Osteoblast (primary cell): ENCODE measurements at regions not wholly inside any gene's neighbourhood (a gene's known extent, or its start where the extent isn't known, plus 50 kb on each side); places are given as distances from the start of the nearest gene placed in this dataset.
"Not testable (repeated sequence)": the region's sequence is repeated elsewhere in the genome, so short reads cannot be mapped to it uniquely, and the experiment has no call there.

Source experiments
- DNase-seq: peaks from one replicate; pipeline ENCODE4 v3.0.0; 2011; ENCODE audit warnings: low spot score, mixed read lengths; ENCODE audit not compliant: insufficient read length; ENCODE audit errors: missing footprints
- H2AFZ ChIP-seq: 2 replicates; pipeline ENCODE4 v1.6.0; 2011; ENCODE audit warnings: mild to moderate bottlenecking, low read length
- H3K27ac ChIP-seq: 2 replicates; pipeline ENCODE4 v1.5.1; 2011; ENCODE audit warnings: mild to moderate bottlenecking, low read depth, low read length, moderate library complexity
- H3K27me3 ChIP-seq: 2 replicates; pipeline ENCODE4 v1.6.0; 2012; ENCODE audit warnings: mild to moderate bottlenecking, control low read depth, inconsistent platforms, low read length, moderate library complexity; ENCODE audit not compliant: insufficient read depth
- H3K36me3 ChIP-seq: 2 replicates; pipeline ENCODE4 v1.5.1; 2011; ENCODE audit warnings: mild to moderate bottlenecking, low read length, control low read depth, moderate library complexity; ENCODE audit not compliant: insufficient read depth
- H3K4me1 ChIP-seq: 2 replicates; pipeline ENCODE4 v1.5.1; 2011; ENCODE audit warnings: mild to moderate bottlenecking, low read length, control low read depth, moderate library complexity; ENCODE audit not compliant: insufficient read depth
- H3K4me2 ChIP-seq: 2 replicates; pipeline ENCODE4 v1.6.0; 2011; ENCODE audit warnings: mild to moderate bottlenecking, low read length; ENCODE audit not compliant: insufficient read depth
- H3K4me3 ChIP-seq: fragments of 200-600 bp; sonication (generic); 3 replicates; pipeline ENCODE4 v1.5.1; 2012; ENCODE audit warnings: mild to moderate bottlenecking, low read length, inconsistent platforms; ENCODE audit not compliant: insufficient read depth
- H3K79me2 ChIP-seq: 2 replicates; pipeline ENCODE4 v1.6.0; 2012; ENCODE audit warnings: mild to moderate bottlenecking, low read length, control low read depth, inconsistent platforms; ENCODE audit not compliant: insufficient read depth
- H3K9me3 ChIP-seq: 2 replicates; pipeline ENCODE4 v1.5.1; 2011; ENCODE audit warnings: low read depth, low read length, control low read depth
- H4K20me1 ChIP-seq: 2 replicates; pipeline ENCODE4 v1.6.0; 2012; ENCODE audit warnings: mild to moderate bottlenecking, low read length, control low read depth; ENCODE audit not compliant: insufficient read depth
- CTCF ChIP-seq: IDR thresholded peaks from 2 replicates; pipeline ENCODE4 v1.5.1; 2011; ENCODE audit warnings: mild to moderate bottlenecking, low read depth, low read length, moderate library complexity; ENCODE audit errors: extremely low read depth

- H3K79me2 ChIP-seq, result no peaks in the 10 kb centered on the region
- no peak for DNase-seq
- H3K9me3 ChIP-seq, result no peaks in the 10 kb centered on the region
- no peak overlapping the region for H3K4me2 ChIP-seq
- H3K27me3 ChIP-seq, result no peaks in the 10 kb centered on the region
- no peak overlapping the region for H3K4me3 ChIP-seq
- no peak for TF ChIP-seq CTCF
- no peaks in the 10 kb centered on the region for H3K4me1 ChIP-seq
- H3K36me3 ChIP-seq, result no peaks in the 10 kb centered on the region
- no peak overlapping the region for H2AFZ ChIP-seq
- no peaks in the 10 kb centered on the region for H4K20me1 ChIP-seq
- H3K27ac ChIP-seq, result no peak overlapping the region
Measured at GRCh38 chr4:127469542-127469941, 163.2 kb upstream of the INTU start.

GRCh38 chr4:127469959-127470809 lies 162.6 kb upstream of the INTU start:
- H3K9me3 ChIP-seq, result no peaks in the 10 kb centered on the region
- no peak overlapping the region for H2AFZ ChIP-seq
- DNase-seq, result peak; percentile 27
- no peak overlapping the region for H3K4me2 ChIP-seq
- H3K79me2 ChIP-seq, result no peaks in the 10 kb centered on the region
- H3K4me1 ChIP-seq, result no peaks in the 10 kb centered on the region
- TF ChIP-seq CTCF, result no peak
- H3K27me3 ChIP-seq, result no peaks in the 10 kb centered on the region
- no peak overlapping the region for H3K4me3 ChIP-seq
- no peaks in the 10 kb centered on the region for H3K36me3 ChIP-seq
- H4K20me1 ChIP-seq, result no peaks in the 10 kb centered on the region
- no peak overlapping the region for H3K27ac ChIP-seq

- not testable (repeated sequence) for H4K20me1 ChIP-seq, H3K4me3 ChIP-seq, H3K4me1 ChIP-seq, H3K4me2 ChIP-seq, DNase-seq, H3K9me3 ChIP-seq, H3K27ac ChIP-seq, H2AFZ ChIP-seq, H3K79me2 ChIP-seq, H3K27me3 ChIP-seq, H3K36me3 ChIP-seq
Measured at GRCh38 chr4:127478271-127478670, 154.5 kb upstream of the INTU start.

GRCh38 chr4:127479031-127479622 lies 153.6 kb upstream of the INTU start:
- no peak for DNase-seq
- peak; percentile 58 for TF ChIP-seq CTCF

More at GRCh38 chr4:127479031-127479622, 153.6 kb upstream of the INTU start:
- H3K27ac ChIP-seq, result no peak overlapping the region
- no peak overlapping the region for H2AFZ ChIP-seq
- no peaks in the 10 kb centered on the region for H4K20me1 ChIP-seq
- no peaks in the 10 kb centered on the region for H3K4me1 ChIP-seq
- no peak overlapping the region for H3K4me2 ChIP-seq
- H3K9me3 ChIP-seq, result no peaks in the 10 kb centered on the region
- no peak overlapping the region for H3K4me3 ChIP-seq
- H3K79me2 ChIP-seq, result no peaks in the 10 kb centered on the region
- no peaks in the 10 kb centered on the region for H3K36me3 ChIP-seq
- no peaks in the 10 kb centered on the region for H3K27me3 ChIP-seq
